Neural progenitor cell (in vitro differentiated cells): ENCODE measurements at regions not wholly inside any gene's neighbourhood (a gene's known extent, or its start where the extent isn't known, plus 50 kb on each side); places are given as distances from the start of the nearest gene placed in this dataset.

Source experiments
- DNase-seq: peaks from one replicate; pipeline ENCODE4 v3.0.0-alpha.2; 2016; ENCODE audit warnings: low spot score
- H2AFZ ChIP-seq: fragments of 200-600 bp; sonication (generic); replicated peaks from 2 replicates; pipeline ENCODE4 v1.6.1; 2016; ENCODE audit warnings: antibody characterized with exemption
- H3F3A ChIP-seq: fragments of 200-600 bp; sonication (generic); 2 replicates; pipeline ENCODE4 v1.6.1; 2016; ENCODE audit warnings: antibody characterized with exemption, low read depth
- H3K27ac ChIP-seq: fragments of 200-600 bp; sonication (generic); 2 replicates; pipeline ENCODE4 v1.5.1; 2016; ENCODE audit warnings: mild to moderate bottlenecking
- H3K27me3 ChIP-seq: fragments of 200-600 bp; sonication (generic); 2 replicates; pipeline ENCODE4 v1.6.1; 2016; ENCODE audit warnings: mild to moderate bottlenecking, moderate library complexity
- H3K36me3 ChIP-seq: fragments of 200-600 bp; sonication (generic); 2 replicates; pipeline ENCODE4 v1.5.1; 2016
- H3K4me1 ChIP-seq: fragments of 200-600 bp; sonication (generic); 2 replicates; pipeline ENCODE4 v1.6.1; 2016; ENCODE audit warnings: mixed run types
- H3K4me2 ChIP-seq: fragments of 200-600 bp; sonication (generic); 2 replicates; pipeline ENCODE4 v1.6.1; 2016
- H3K4me3 ChIP-seq: fragments of 200-600 bp; sonication (generic); 2 replicates; pipeline ENCODE4 v1.5.1; 2016
- H3K79me2 ChIP-seq: fragments of 200-600 bp; sonication (generic); 2 replicates; pipeline ENCODE4 v1.6.1; 2016; ENCODE audit warnings: low read depth
- H3K9ac ChIP-seq: fragments of 200-600 bp; sonication (generic); 2 replicates; pipeline ENCODE4 v1.6.1; 2016
- H3K9me3 ChIP-seq: fragments of 200-600 bp; sonication (generic); 2 replicates; pipeline ENCODE4 v1.5.1; 2016; ENCODE audit warnings: low read depth
- H4K20me1 ChIP-seq: fragments of 200-600 bp; sonication (generic); 2 replicates; pipeline ENCODE4 v1.6.1; 2016; ENCODE audit warnings: low read depth
- H3K27ac Mint-ChIP-seq: 3 replicates; pipeline ENCODE4 v1.8.0; 2021; ENCODE audit warnings: mixed read lengths
- H3K27me3 Mint-ChIP-seq: 2 replicates; pipeline ENCODE4 v1.8.0; 2022; ENCODE audit warnings: low read depth, mild to moderate bottlenecking, inconsistent platforms, moderate library complexity, mixed read lengths; ENCODE audit not compliant: insufficient read depth
- H3K36me3 Mint-ChIP-seq: 3 replicates; pipeline ENCODE4 v1.8.0; 2021; ENCODE audit warnings: mixed read lengths
- H3K4me1 Mint-ChIP-seq: 3 replicates; pipeline ENCODE4 v1.8.0; 2021; ENCODE audit warnings: mixed read lengths
- H3K4me3 Mint-ChIP-seq: 3 replicates; pipeline ENCODE4 v1.8.0; 2021; ENCODE audit warnings: mild to moderate bottlenecking, moderate library complexity, mixed read lengths
- H3K9me3 Mint-ChIP-seq: 3 replicates; pipeline ENCODE4 v1.8.0; 2020; ENCODE audit warnings: mixed read lengths
- EZH2 ChIP-seq: fragments of 200-600 bp; sonication (generic); IDR thresholded peaks from 2 replicates; pipeline ENCODE4 v1.6.1; 2017; ENCODE audit warnings: antibody characterized with exemption, mild to moderate bottlenecking, moderate library complexity
- EZH2phosphoT487 ChIP-seq: fragments of 200-600 bp; sonication (generic); IDR thresholded peaks from 2 replicates; pipeline ENCODE4 v1.6.1; 2017; ENCODE audit warnings: antibody characterized with exemption
- TF ChIP-seq, protein P1 (sequence below): fragments of 200-600 bp; sonication (generic); IDR thresholded peaks from 2 replicates; pipeline ENCODE4 v1.5.1; 2017; ENCODE audit warnings: antibody characterized with exemption, mild to moderate bottlenecking

DNA sequence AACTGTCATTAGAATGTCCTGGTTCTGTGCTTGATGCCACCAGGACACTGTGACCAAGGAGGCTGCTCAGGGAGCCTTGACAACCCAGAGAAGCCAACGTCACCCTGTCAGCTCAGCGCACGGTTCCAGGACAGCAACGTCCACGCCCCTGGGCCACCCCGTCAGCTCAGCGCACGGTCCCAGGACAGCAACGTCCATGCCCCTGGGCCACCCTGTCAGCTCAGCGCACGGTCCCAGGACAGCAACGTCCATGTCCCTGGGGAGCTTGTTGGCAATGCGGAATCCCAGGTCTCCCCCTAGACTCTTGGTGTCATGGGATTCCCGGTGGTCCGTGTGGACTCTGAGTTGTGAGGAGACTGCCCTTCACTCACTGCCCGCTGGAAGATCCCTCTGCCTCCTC is 51.0 kb upstream of the GALR1 start:
- Histone ChIP-seq H4K20me1 (no peaks in the 10 kb centered on the region), H2AFZ (no peak overlapping the region), H3K27me3 (no peaks in the 10 kb centered on the region), H3K27ac (no peak overlapping the region), H3F3A (no peaks in the 10 kb centered on the region), H3K79me2 (no peaks in the 10 kb centered on the region), H3K9me3 (peaks cover 9% of the 10 kb centered on the region), H3K4me2 (no peak overlapping the region), H3K4me3 (no peak overlapping the region), H3K4me1 (no peaks in the 10 kb centered on the region), H3K36me3 (no peaks in the 10 kb centered on the region), H3K9ac (no peak overlapping the region)
- Mint-ChIP-seq H3K36me3 (no peaks in the 10 kb centered on the region), H3K27ac (no peak overlapping the region), H3K4me1 (peaks cover 4% of the 10 kb centered on the region), H3K4me3 (no peak overlapping the region), H3K27me3 (peaks cover 5% of the 10 kb centered on the region), H3K9me3 (peaks cover 13% of the 10 kb centered on the region)
- no peak for DNase-seq
- TF ChIP-seq, protein P1, sequence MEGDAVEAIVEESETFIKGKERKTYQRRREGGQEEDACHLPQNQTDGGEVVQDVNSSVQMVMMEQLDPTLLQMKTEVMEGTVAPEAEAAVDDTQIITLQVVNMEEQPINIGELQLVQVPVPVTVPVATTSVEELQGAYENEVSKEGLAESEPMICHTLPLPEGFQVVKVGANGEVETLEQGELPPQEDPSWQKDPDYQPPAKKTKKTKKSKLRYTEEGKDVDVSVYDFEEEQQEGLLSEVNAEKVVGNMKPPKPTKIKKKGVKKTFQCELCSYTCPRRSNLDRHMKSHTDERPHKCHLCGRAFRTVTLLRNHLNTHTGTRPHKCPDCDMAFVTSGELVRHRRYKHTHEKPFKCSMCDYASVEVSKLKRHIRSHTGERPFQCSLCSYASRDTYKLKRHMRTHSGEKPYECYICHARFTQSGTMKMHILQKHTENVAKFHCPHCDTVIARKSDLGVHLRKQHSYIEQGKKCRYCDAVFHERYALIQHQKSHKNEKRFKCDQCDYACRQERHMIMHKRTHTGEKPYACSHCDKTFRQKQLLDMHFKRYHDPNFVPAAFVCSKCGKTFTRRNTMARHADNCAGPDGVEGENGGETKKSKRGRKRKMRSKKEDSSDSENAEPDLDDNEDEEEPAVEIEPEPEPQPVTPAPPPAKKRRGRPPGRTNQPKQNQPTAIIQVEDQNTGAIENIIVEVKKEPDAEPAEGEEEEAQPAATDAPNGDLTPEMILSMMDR: no peak
- TF ChIP-seq EZH2 (no peak), EZH2phosphoT487 (no peak)

DNA sequence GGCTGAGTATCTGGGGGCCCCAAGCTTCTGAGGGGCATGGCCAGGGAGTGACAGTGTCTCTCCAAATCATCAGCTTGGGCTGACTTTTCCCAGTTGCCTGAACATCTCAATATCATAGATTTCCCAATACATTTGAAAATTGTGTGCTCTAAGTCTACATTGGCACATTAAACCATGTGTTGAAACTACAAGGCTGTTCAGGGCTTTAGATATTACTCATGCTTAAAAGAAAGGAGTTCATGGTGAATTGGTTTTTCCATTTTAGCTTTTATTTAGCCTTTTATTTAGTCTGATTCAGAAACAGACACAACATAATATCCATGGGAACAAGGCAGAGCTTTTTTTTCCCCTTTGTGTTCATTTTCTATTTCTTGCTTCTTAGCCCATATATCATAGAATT is 49.9 kb upstream of the GALR1 start:
- DNase-seq: no peak
- no peak overlapping the region for H3K27ac ChIP-seq
- no peaks in the 10 kb centered on the region for H3K36me3 ChIP-seq
- H3K9ac ChIP-seq: no peak overlapping the region
- Mint-ChIP-seq H3K27me3 (peaks cover 5% of the 10 kb centered on the region), H3K27ac (no peak overlapping the region), H3K4me1 (peaks cover 4% of the 10 kb centered on the region), H3K4me3 (no peak overlapping the region), H3K36me3 (no peaks in the 10 kb centered on the region), H3K9me3 (peaks cover 11% of the 10 kb centered on the region)
- no peak for TF ChIP-seq EZH2
- TF ChIP-seq EZH2phosphoT487: no peak
- TF ChIP-seq, protein P1: no peak
- no peaks in the 10 kb centered on the region for H3K4me1 ChIP-seq
- H3K79me2 ChIP-seq: no peaks in the 10 kb centered on the region
- no peak overlapping the region for H2AFZ ChIP-seq
- H3K9me3 ChIP-seq: peaks cover 6% of the 10 kb centered on the region
- H3F3A ChIP-seq: no peaks in the 10 kb centered on the region
- H3K4me2 ChIP-seq: no peak overlapping the region
- H3K27me3 ChIP-seq: no peaks in the 10 kb centered on the region
- H3K4me3 ChIP-seq: no peak overlapping the region
- H4K20me1 ChIP-seq: no peaks in the 10 kb centered on the region
